Ovary (tissue), 7 donors: ENCODE measurements at regions not wholly inside any gene's neighbourhood (a gene's known extent, or its start where the extent isn't known, plus 50 kb on each side); places are given as distances from the start of the nearest gene placed in this dataset.

Experiments
- DNase-seq, 5 donors: peaks; one replicate each; pipeline ENCODE4 v3.0.0-alpha.2; 2019 to 2020
- H3K27ac ChIP-seq, 2 donors: fragments of 200-600 bp; one replicate each; pipeline versions ENCODE4 v1.5.1 to v1.8.0; 2019 to 2022
- H3K27me3 ChIP-seq: fragments of 200-600 bp; one replicate; pipeline ENCODE4 v1.8.0; 2022
- H3K36me3 ChIP-seq: fragments of 200-600 bp; sonication (generic); one replicate; pipeline ENCODE4 v1.5.1; 2019
- H3K4me1 ChIP-seq: one replicate; pipeline ENCODE4 v1.8.1; 2013; ENCODE audit warnings: mild to moderate bottlenecking, moderate library complexity; ENCODE audit not compliant: insufficient read depth
- H3K4me3 ChIP-seq: fragments of 200-600 bp; sonication (generic); one replicate; pipeline ENCODE4 v1.5.1; 2017
- H3K9me3 ChIP-seq, 2 donors: fragments of 200-600 bp in 1 of 2; sonication (generic) in 1 of 2; one replicate each; pipeline versions ENCODE4 v1.5.1 to v1.8.1; 2013 to 2019; ENCODE audit warnings: mild to moderate bottlenecking in 1 of 2, moderate library complexity in 1 of 2
- CTCF ChIP-seq, 3 donors: fragments of 450-650 bp in 2 of 3; fragments of 200-600 bp in 1 of 3; IDR thresholded peaks; one replicate each; pipeline versions ENCODE4 v1.5.1 to v1.8.0; 2016 to 2022; ENCODE audit warnings: antibody characterized with exemption in 3 of 3, mild to moderate bottlenecking in 1 of 3
- EP300 ChIP-seq: sonication (generic); formaldehyde crosslinking; IDR thresholded peaks from one replicate; pipeline ENCODE4 v1.6.1; 2017; ENCODE audit warnings: antibody characterized with exemption
- POLR2A ChIP-seq: fragments of 450-650 bp; IDR thresholded peaks from one replicate; pipeline ENCODE4 v1.6.1; 2017; ENCODE audit warnings: antibody characterized with exemption, mild to moderate bottlenecking, moderate library complexity
- WGBS, 3 donors: extraction: QIAGEN DNeasy Blood & Tissue Kit in 1 of 3; methylation state at CpG; one replicate each; pipeline versions ENCODE4 v1.1.5 to v1.1.7; 2013 to 2017; 5-methylcytosine and 5-hydroxymethylcytosine counted together
- intact Hi-C, 4 donors: fragments of 100-400 bp; cut with DNase I; formaldehyde crosslinking; loops; one replicate each; pipeline versions ENCODE4 v1.11.0 to v1.15.1; 2022 to 2023
- donor health status: DM: no; HTN: no; CAD: no; lungs with moderate emphysema.
- donor health status: DM: no; HTN: no; CAD: no.
- donor health status: Bipolar disorder and iron deficiency.
- donor health status: DM: no; HTN: no; CAD: no.
- donor health status: DM: yes; HTN: yes; CAD: no.

GRCh38 chr21:41677671-41678015 lies 89.2 kb downstream of the RIPK4 start:
- intact Hi-C loops: no loop called here
- Histone ChIP-seq H3K36me3 (no peaks in the 10 kb centered on the region), H3K4me3 (no peak overlapping the region), H3K9me3 (no peaks in the 10 kb centered on the region), H3K4me1 (peaks cover 6% of the 10 kb centered on the region), H3K27ac (no peak overlapping the region), H3K27me3 (no peaks in the 10 kb centered on the region)
- WGBS, 3 donors: 81 to 83% (median 83%) methylated on average over 8 of the region's 8 CpGs
- TF ChIP-seq CTCF (IDR thresholded peaks at IDR 0.05) (no peak), POLR2A (no peak), EP300 (no peak)
- no peak for DNase-seq

GRCh38 chr21:41676198-41676597 lies 90.7 kb downstream of the RIPK4 start:
- Histone ChIP-seq H3K27ac (no peak overlapping the region), H3K27me3 (no peaks in the 10 kb centered on the region), H3K9me3 (no peaks in the 10 kb centered on the region), H3K4me1 (peaks cover 6% of the 10 kb centered on the region), H3K4me3 (no peak overlapping the region), H3K36me3 (no peaks in the 10 kb centered on the region)
- TF ChIP-seq EP300 (no peak), POLR2A (no peak), CTCF (IDR thresholded peaks at IDR 0.05) (no peak)
- no peak for DNase-seq
- intact Hi-C loops: no loop called here
- 75 to 88% (median 83%) methylated on average over 3 of the region's 3 CpGs for WGBS, 3 donors

GRCh38 chr21:41675574-41675973 lies 91.3 kb downstream of the RIPK4 start:
- intact Hi-C loops: no loop called here
- TF ChIP-seq POLR2A (no peak), EP300 (no peak)
- Histone ChIP-seq H3K9me3 (no peaks in the 10 kb centered on the region), H3K4me1 (peaks cover 6% of the 10 kb centered on the region), H3K36me3 (no peaks in the 10 kb centered on the region), H3K27ac (no peak overlapping the region), H3K4me3 (no peak overlapping the region), H3K27me3 (no peaks in the 10 kb centered on the region)
- no peak for DNase-seq
- 52 to 72% (median 57%) methylated on average over 6 of the region's 6 CpGs for WGBS, 3 donors

- H3K9me3 ChIP-seq: no peaks in the 10 kb centered on the region
- TF ChIP-seq EP300 (no peak), POLR2A (no peak), CTCF (IDR thresholded peaks at IDR 0.05) (no peak)
- H3K36me3 ChIP-seq: no peaks in the 10 kb centered on the region
- no peak for DNase-seq
- H3K4me1 ChIP-seq: peaks cover 6% of the 10 kb centered on the region
- 84 to 93% (median 89%) methylated on average over 6 of the region's 6 CpGs for WGBS, 3 donors
- intact Hi-C loops: no loop called here
- H3K27me3 ChIP-seq: no peaks in the 10 kb centered on the region
- H3K4me3 ChIP-seq: no peak overlapping the region
- H3K27ac ChIP-seq: no peak overlapping the region
These were observed 92.5 kb downstream of the RIPK4 start for GRCh38 chr21:41674402-41674801.

GRCh38 chr21:41673596-41674335 lies 93.1 kb downstream of the RIPK4 start:
- Histone ChIP-seq H3K4me3 (no peak overlapping the region), H3K27ac (no peak overlapping the region), H3K4me1 (peaks cover 2% of the 10 kb centered on the region), H3K36me3 (no peaks in the 10 kb centered on the region), H3K9me3 (no peaks in the 10 kb centered on the region), H3K27me3 (no peaks in the 10 kb centered on the region)
- no peak for DNase-seq
- no peak for TF ChIP-seq EP300
- no peak for TF ChIP-seq CTCF (IDR thresholded peaks at IDR 0.05)
- TF ChIP-seq POLR2A: no peak
- intact Hi-C loops: no loop called here
- 69 to 74% (median 70%) methylated on average over 13 of the region's 13 CpGs for WGBS, 3 donors
